PFSK-1 (cell line): ENCODE measurements at regions not wholly inside any gene's neighbourhood (a gene's known extent, or its start where the extent isn't known, plus 50 kb on each side); places are given as distances from the start of the nearest gene placed in this dataset.

Experiments used
- POLR2AphosphoS5 ChIP-seq: IDR thresholded peaks from 2 replicates; pipeline ENCODE4 v1.6.1; 2012; ENCODE audit warnings: low read depth, mild to moderate bottlenecking, control low read depth, low read length, moderate library complexity
- REST ChIP-seq, 2 experiments: IDR thresholded peaks; 2 replicates each; pipeline versions ENCODE4 v1.6.1 to v1.8.0; 2011 to 2012; ENCODE audit warnings: low read depth in 2 of 2, low read length in 2 of 2, control low read depth in 1 of 2, inconsistent platforms in 1 of 2, mild to moderate bottlenecking in 1 of 2, moderate library complexity in 1 of 2; ENCODE audit not compliant: insufficient read depth in 1 of 2
- TAF1 ChIP-seq: IDR thresholded peaks from 2 replicates; pipeline ENCODE4 v1.6.1; 2012; ENCODE audit warnings: low read length, control low read depth, borderline replicate concordance; ENCODE audit not compliant: insufficient read depth

- TF ChIP-seq POLR2AphosphoS5 = no peak
- no peak for TF ChIP-seq TAF1
- TF ChIP-seq REST (IDR thresholded peaks at IDR 0.05; ENCODE audit: insufficient read depth in 1 of 2, low read depth in 2 of 2, low read length in 2 of 2) = no peak
These were observed 440.1 kb upstream of the PTBP2 start for GRCh38 chr1:96281491-96281890.
